GM18868 (cell line): ENCODE measurements at regions not wholly inside any gene's neighbourhood (a gene's known extent, or its start where the extent isn't known, plus 50 kb on each side); places are given as distances from the start of the nearest gene placed in this dataset.

ENCODE experiments used
- ATAC-seq: cut with Tn5 transposase; IDR thresholded peaks from one replicate; pipeline ENCODE4 v1.9.1; 2021; ENCODE audit warnings: mild to moderate bottlenecking, moderate library complexity; ENCODE audit not compliant: unreplicated experiment

DNA sequence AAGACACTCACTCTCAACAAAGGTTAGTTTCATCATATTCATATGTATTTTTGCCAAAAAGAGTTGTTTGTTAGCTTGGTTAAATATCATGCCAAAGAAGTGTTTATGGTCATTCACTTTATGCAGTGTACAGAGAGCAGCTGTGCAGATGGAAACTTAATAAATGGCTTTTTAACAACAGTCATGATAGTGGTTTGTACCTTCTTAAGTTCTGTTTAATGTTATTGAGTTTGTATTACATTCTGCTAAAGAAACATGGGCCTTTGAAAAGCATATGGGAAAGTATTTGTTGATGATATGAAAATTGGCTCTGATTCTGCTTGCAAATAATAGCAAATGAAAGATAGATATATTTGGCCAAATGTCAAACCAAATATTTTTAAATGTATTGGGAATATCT, 607.3 kb downstream of the NCAM2 start:
- no peak for ATAC-seq

GRCh38 chr21:21606041-21606440, 607.8 kb downstream of the NCAM2 start:
- ATAC-seq = no peak

DNA sequence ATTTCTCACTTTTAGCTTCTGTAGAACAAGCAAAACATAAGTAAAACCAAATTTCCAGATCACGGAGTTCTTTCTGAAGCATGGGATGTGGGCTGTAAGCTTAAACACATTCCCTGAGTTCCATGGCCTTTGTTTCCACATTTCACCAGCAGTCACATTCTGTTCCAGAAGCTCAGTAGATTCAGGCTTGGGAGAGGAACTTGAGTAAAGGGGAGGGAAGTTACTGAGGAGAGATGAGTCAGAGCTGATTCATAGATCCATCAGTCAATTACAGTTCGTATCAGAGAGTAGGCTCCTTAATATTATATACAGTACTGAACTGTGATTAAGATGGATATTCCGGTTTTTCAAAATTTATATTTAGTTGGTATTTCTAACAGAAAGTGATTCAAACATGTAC, 614.3 kb downstream of the NCAM2 start:
- ATAC-seq = no peak

- no peak for ATAC-seq
Observed at GRCh38 chr21:21614966-21615365, 616.8 kb downstream of the NCAM2 start.

DNA sequence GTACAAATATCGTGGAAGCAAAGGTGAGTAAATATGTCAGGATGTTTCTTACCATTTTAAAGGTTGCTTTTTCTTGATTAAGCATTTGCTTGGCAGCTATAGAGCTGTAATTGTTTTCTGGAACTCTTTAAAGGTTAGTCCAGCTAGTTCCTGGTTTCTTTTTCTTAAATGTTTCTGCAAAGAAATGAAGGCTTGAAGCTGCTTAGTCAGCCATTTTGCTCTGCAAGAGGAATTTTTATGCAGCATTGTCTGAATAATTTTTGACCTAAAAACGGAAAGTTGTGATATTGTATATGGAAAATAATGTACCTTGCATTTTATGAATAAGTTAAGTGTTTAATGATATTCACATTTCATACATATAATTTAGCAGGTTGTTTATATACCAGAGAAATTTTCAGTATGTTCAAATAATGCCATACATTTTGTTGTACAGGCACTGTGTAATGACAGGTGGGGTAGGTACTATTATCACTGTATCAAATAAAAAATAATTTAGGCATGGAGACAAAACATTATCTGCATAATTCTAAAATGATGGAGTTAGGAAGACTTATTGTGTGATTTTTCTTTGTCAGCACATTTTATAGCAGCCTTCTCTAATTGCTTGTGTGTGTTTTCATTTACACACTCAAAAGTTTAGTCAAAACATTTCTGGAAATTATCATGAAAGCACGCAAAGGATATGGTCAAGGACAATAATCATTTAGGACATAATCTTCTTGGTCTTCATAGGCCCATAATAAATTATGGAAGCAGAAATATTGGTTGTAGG, 624.4 kb downstream of the NCAM2 start:
- ATAC-seq = no peak

- no peak for ATAC-seq
Observed at GRCh38 chr21:21624674-21625073, 626.5 kb downstream of the NCAM2 start.

- no peak for ATAC-seq
Observed at GRCh38 chr21:21631961-21632360, 633.8 kb downstream of the NCAM2 start.

- ATAC-seq = no peak
Observed at GRCh38 chr21:21632926-21633325, 634.7 kb downstream of the NCAM2 start.

DNA sequence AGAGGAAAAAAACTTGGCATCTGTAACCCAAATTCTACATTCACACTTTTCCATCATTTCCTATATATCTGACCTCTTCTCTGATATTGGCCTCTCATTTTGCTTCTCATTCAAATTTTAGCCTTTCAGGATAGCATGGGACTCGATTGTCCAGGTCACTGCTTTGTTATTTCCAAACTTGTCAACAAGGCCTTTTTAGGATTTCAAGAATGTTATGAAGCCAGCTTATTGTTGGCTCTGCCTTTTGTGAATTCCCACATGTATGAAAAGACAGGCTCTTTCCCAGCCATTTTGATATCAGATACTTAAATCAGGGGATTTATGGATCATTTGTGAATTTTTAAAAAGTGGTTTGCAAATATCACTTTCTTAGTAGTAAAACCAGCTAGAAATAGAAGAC, 663.5 kb downstream of the NCAM2 start:
- no peak for ATAC-seq

DNA sequence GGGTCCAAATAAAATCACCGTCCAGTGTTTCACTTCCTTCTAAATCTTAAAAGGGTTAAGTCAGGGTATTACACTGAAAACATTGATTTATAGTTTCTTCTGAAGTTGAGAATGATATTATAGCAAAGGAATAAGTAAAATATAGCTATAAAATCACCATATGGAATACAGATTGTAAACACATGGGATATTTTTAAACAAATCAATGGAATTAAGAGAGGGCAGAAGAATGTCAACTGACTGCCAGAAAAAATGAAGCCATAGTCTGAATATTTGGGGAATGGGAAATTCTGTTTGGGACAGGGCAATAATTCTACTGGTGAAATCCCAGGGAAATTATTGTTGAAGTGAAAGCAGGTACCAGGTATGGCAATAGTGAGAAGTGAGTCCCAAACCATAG, 664.6 kb downstream of the NCAM2 start:
- no peak for ATAC-seq

- ATAC-seq = no peak
Observed at GRCh38 chr21:21664871-21665270, 666.7 kb downstream of the NCAM2 start.

DNA sequence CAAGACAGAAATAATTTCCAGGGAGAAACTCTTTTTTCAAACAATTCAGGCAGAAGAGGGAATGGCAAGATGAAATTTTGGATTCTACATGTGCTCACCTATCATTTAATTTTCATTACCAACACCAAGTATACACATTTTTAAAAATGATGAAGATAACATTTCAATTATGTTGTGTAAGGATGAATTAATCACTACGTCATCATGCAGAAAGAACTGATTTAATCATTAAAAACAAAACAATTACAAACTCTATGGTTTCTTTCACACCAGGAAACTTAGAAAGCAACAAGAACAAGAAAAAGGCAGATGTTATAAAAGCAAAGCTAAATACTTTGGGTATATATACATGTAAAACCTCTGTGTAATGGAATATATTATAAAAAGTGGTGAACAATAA, 668.5 kb downstream of the NCAM2 start:
- ATAC-seq = no peak

- ATAC-seq = no peak
Observed at GRCh38 chr21:21668198-21668597, 670.0 kb downstream of the NCAM2 start.

DNA sequence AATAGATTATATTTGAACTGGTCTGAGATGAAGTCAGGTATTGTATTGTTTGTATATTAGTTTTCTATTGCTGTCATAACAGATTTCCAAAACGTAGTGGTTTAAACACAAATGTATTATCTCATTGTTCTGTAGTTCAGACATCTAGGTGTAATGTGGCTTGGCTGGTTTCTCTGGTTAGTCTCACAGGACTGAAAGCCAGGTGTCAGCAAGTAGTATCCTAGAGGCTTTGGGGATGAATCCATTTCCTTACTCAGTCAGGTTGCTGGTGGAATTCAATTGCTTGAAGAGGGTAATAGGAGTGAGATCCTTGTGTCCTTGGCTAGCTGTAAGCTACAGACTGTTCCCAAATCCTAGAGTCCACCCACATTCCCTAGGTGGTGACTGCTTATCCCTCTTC, 675.8 kb downstream of the NCAM2 start:
- ATAC-seq = no peak

DNA sequence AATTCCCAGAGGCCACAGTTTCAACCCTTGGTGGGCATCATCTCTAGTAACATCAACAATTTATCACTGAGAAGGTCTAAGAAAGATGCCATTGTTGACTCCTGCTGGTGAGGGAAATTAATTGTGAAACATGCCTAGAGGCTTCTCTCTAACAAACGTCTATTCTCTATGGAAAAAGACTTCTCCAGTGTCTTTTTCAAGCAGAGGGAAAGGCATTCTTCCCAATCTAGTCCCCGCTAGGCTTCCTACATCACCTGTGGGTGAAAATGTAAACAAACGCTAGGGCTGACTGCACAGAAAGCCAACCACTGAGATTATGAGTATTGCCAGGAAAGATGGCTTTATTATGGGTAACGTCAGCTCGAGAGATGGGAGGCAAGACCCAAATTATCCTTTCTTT, 677.4 kb downstream of the NCAM2 start:
- no peak for ATAC-seq

DNA sequence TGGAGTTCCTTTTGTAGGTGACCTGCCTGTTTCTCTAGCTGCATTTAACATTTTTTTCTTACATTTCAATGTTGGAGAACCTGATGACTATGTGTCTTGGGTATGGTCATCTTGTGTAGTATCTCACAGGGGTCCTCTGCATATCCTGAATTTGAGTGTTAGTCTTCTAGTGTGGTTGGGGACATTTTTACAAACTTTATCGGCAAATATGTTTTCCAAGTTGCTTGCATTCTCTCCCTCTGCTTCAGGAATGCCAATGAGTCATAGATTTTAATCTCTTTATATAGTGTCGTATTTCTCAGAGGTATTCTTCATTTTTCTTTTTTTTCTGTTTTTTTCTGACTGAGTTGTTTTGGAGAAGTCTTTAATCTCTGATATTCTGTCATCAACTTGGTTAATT, 684.0 kb downstream of the NCAM2 start:
- ATAC-seq = no peak

DNA sequence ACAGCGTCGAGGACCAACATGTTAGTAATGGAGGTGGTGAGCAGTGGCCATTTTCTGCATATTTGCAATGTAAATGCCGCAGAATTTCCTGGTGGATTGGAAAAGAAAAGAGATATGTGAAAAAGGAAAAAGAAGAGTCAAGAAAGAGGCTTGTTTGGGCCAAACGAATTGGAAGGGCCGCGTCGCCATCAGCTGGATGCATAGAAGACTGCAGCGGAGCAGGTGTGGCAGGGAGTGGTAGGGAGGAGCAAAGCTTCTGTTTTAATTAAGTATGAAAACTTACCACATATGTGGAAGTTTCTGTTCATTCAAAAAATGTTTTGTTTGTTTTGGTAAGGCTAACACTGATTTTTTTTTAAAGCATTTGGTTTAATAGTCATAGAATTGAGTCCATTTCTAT, 690.7 kb downstream of the NCAM2 start:
- ATAC-seq = no peak

DNA sequence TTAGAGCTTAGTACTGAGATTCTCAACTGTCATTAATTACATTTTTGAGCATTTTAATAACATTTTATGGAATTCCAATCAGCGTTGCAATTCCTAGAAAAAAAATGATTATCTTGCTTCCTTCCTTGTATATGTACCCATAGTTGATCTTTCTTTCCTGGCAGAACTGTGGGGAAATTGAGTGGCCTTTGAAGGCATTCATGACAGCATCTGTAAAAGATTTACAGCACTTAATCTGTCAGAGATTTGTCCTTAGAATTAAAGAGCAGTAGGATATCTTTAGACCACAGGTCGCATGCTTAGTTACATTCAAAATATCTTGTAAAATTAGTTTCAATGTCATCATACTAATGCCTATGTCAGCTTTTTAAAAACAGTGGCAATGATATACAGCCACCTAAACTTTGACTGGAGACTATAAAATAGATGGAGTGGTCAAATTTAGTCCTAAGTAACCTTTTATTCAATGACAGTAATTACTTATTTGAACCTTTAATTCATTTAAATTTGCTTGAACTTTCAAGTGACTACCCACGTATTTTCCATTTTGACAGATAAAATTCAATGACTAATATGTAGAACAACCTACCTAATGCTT, 692.0 kb downstream of the NCAM2 start:
- ATAC-seq = no peak

GRCh38 chr21:21712748-21713520, 714.7 kb downstream of the NCAM2 start:
- ATAC-seq = no peak

GRCh38 chr21:21713651-21714180, 715.5 kb downstream of the NCAM2 start:
- ATAC-seq = no peak

GRCh38 chr21:21714426-21714825, 716.2 kb downstream of the NCAM2 start:
- ATAC-seq = no peak
